IMR-90 (cell line): ENCODE measurements at regions not wholly inside any gene's neighbourhood (a gene's known extent, or its start where the extent isn't known, plus 50 kb on each side); places are given as distances from the start of the nearest gene placed in this dataset.

Experiments used
- ATAC-seq: fragments of 200-7000 bp; cut with Tn5 transposase; 2 replicates; pipeline ENCODE4 v1.9.1; 2020; ENCODE audit warnings: low read depth, mild to moderate bottlenecking, moderate library complexity
- BruUV-seq: library from RNA; stranded (reverse); fragments of 400-500 nt; replicated peaks from 2 replicates; lab custom pipeline; 2021; lab: Mats Ljungman, UMichigan
- CTCF ChIA-PET: fragments of 300-600 bp; formaldehyde crosslinking; extraction: SDS; loops from one replicate; lab custom pipeline; 2021; ENCODE audit warnings: antibody characterized with exemption; lab: Yijun Ruan, JAX
- POLR2A ChIA-PET: fragments of 300-600 bp; sonication (Branson Sonifier 250); formaldehyde crosslinking; loops from one replicate; lab custom pipeline; 2022; ENCODE audit warnings: antibody characterized with exemption; ENCODE audit not compliant: unreplicated experiment; lab: Charles Lee
- DNase-seq: peaks from one replicate; pipeline ENCODE4 v3.0.0; 2013
- H2AFZ ChIP-seq: replicated peaks from 2 replicates; pipeline ENCODE3; 2013; ENCODE audit warnings: low read length, mild to moderate bottlenecking; ENCODE audit not compliant: poor library complexity
- H2AK5ac ChIP-seq: 2 replicates; pipeline ENCODE4 v1.6.1; 2013; ENCODE audit warnings: low read depth, low read length, inconsistent platforms
- H2AK9ac ChIP-seq: replicated peaks from 2 replicates; pipeline ENCODE3; 2013; ENCODE audit warnings: mild to moderate bottlenecking, low read depth, low read length, moderate library complexity; ENCODE audit not compliant: poor library complexity
- H2BK120ac ChIP-seq: 2 replicates; pipeline ENCODE4 v1.6.1; 2013; ENCODE audit warnings: low read depth, low read length, inconsistent platforms
- H2BK15ac ChIP-seq: 3 replicates; pipeline ENCODE4 v1.6.1; 2013; ENCODE audit warnings: low read depth, low read length, inconsistent platforms
- H2BK20ac ChIP-seq: 2 replicates; pipeline ENCODE4 v1.6.1; 2013; ENCODE audit warnings: low read depth, mild to moderate bottlenecking, inconsistent platforms, low read length, moderate library complexity
- H2BK5ac ChIP-seq: 2 replicates; pipeline ENCODE4 v1.6.1; 2013; ENCODE audit warnings: mild to moderate bottlenecking, low read depth, low read length, inconsistent platforms; ENCODE audit not compliant: poor library complexity, severe bottlenecking
- H3K14ac ChIP-seq: replicated peaks from 2 replicates; pipeline ENCODE4 v1.6.1; 2013; ENCODE audit warnings: low read depth, low read length, inconsistent platforms
- H3K18ac ChIP-seq: 2 replicates; pipeline ENCODE4 v1.6.1; 2013; ENCODE audit warnings: low read depth, low read length, control low read depth
- H3K23ac ChIP-seq: 2 replicates; pipeline ENCODE4 v1.6.1; 2013; ENCODE audit warnings: low read depth, low read length, inconsistent platforms
- H3K27ac ChIP-seq: 2 replicates; pipeline ENCODE4 v1.5.1; 2013; ENCODE audit warnings: mild to moderate bottlenecking, control low read depth, low read length; ENCODE audit not compliant: insufficient read depth
- H3K27me3 ChIP-seq: 2 replicates; pipeline ENCODE4 v1.6.1; 2013; ENCODE audit warnings: low read length; ENCODE audit not compliant: control insufficient read depth, insufficient read depth
- H3K36me3 ChIP-seq: 2 replicates; pipeline ENCODE4 v1.6.1; 2013; ENCODE audit warnings: low read length, mixed read lengths; ENCODE audit not compliant: control insufficient read depth, insufficient read depth
- H3K4ac ChIP-seq: 2 replicates; pipeline ENCODE4 v1.6.1; 2013; ENCODE audit warnings: low read depth, low read length, inconsistent platforms
- H3K4me1 ChIP-seq: 2 replicates; pipeline ENCODE4 v1.6.1; 2013; ENCODE audit warnings: low read length, mixed read lengths; ENCODE audit not compliant: control insufficient read depth, insufficient read depth
- H3K4me2 ChIP-seq: 2 replicates; pipeline ENCODE4 v1.6.1; 2013; ENCODE audit warnings: low read depth, mild to moderate bottlenecking, control low read depth, low read length, moderate library complexity
- H3K4me3 ChIP-seq: 2 replicates; pipeline ENCODE4 v1.5.1; 2013; ENCODE audit warnings: low read depth, mild to moderate bottlenecking, control low read depth, low read length, moderate library complexity; ENCODE audit not compliant: insufficient read depth
- H3K56ac ChIP-seq: 2 replicates; pipeline ENCODE4 v1.6.1; 2013; ENCODE audit warnings: low read length, inconsistent platforms; ENCODE audit not compliant: insufficient read depth; ENCODE audit errors: extremely low read depth
- H3K79me1 ChIP-seq, 2 experiments: 2 replicates each; pipeline ENCODE4 v1.6.1; 2013; ENCODE audit warnings: low read length in 2 of 2, inconsistent platforms in 1 of 2, low read depth in 1 of 2
- H3K9ac ChIP-seq: 2 replicates; pipeline ENCODE4 v1.6.1; 2013; ENCODE audit warnings: low read depth, low read length, control low read depth
- H3K9me1 ChIP-seq: 2 replicates; pipeline ENCODE4 v1.6.1; 2013; ENCODE audit warnings: low read length, inconsistent platforms; ENCODE audit not compliant: insufficient read depth
- H3K9me3 ChIP-seq: 2 replicates; pipeline ENCODE4 v1.6.1; 2013; ENCODE audit warnings: low read length; ENCODE audit not compliant: control insufficient read depth, insufficient read depth
- H4K20me1 ChIP-seq: 2 replicates; pipeline ENCODE4 v1.6.1; 2013; ENCODE audit warnings: low read length, inconsistent platforms; ENCODE audit not compliant: insufficient read depth
- H4K5ac ChIP-seq: 2 replicates; pipeline ENCODE4 v1.6.1; 2013; ENCODE audit warnings: mild to moderate bottlenecking, low read depth, low read length, control low read depth
- H4K8ac ChIP-seq, 2 experiments: 2 replicates each; pipeline ENCODE4 v1.6.1; 2013; ENCODE audit warnings: low read depth in 2 of 2, low read length in 2 of 2, control low read depth in 1 of 2, inconsistent platforms in 1 of 2
- H4K91ac ChIP-seq: 2 replicates; pipeline ENCODE4 v1.6.1; 2013; ENCODE audit warnings: low read depth, low read length, inconsistent platforms; ENCODE audit not compliant: insufficient read depth
- SMC3 ChIP-seq: fragments of 150-350 bp; IDR thresholded peaks from 2 replicates; pipeline ENCODE4 v1.6.1; 2016; ENCODE audit warnings: low read depth, mild to moderate bottlenecking, antibody characterized with exemption, low read length, moderate library complexity
- WGBS, 2 experiments: methylation state at CpG; one replicate each; pipeline versions ENCODE4 v1.1.5 to v1.1.7; 2013; ENCODE audit warnings: missing lambda C conversion rate in 2 of 2; ENCODE audit not compliant: insufficient read length in 1 of 2; ENCODE audit errors: extremely low coverage in 2 of 2; 5-methylcytosine and 5-hydroxymethylcytosine counted together
- dilution Hi-C: fragments of 300-500 bp; cut with HindIII; formaldehyde crosslinking; loops from one replicate; pipeline ENCODE4 v1.14.3; 2018; ENCODE audit warnings: low sequenced_read_pairs; ENCODE audit not compliant: unreplicated experiment
- in situ Hi-C: fragments of 300-500 bp; cut with MboI; formaldehyde crosslinking; loops from 3 replicates; pipeline ENCODE4 v1.14.3; 2019; ENCODE audit warnings: low sequenced_read_pairs, inconsistent platforms, mixed read lengths
- intact Hi-C: fragments of 100-400 bp; cut with micrococcal nuclease; formaldehyde crosslinking; loops from 2 replicates; pipeline ENCODE4 v1.10.0; 2022
- TF ChIP-seq, protein P1 (sequence below): conservative IDR thresholded peaks from 2 replicates; pipeline ENCODE4 v1.5.1; 2012; ENCODE audit warnings: mild to moderate bottlenecking, low read depth, low read length, improper control_type of control experiment

- Histone ChIP-seq H4K8ac (no peak overlapping the region), H3K18ac (no peak overlapping the region), H3K9me3 (peaks cover 19% of the 10 kb centered on the region), H3K79me1 (no peaks in the 10 kb centered on the region), H4K5ac (no peak overlapping the region), H3K4ac (no peak overlapping the region), H3K23ac (no peak overlapping the region), H2BK120ac (no peak overlapping the region), H3K56ac (no peak overlapping the region), H3K27me3 (no peaks in the 10 kb centered on the region), H4K20me1 (no peaks in the 10 kb centered on the region), H3K4me1 (no peaks in the 10 kb centered on the region), H3K4me2 (no peak overlapping the region), H2AK9ac (no peak overlapping the region), H2BK5ac (no peak overlapping the region), H4K91ac (no peak overlapping the region), H3K4me3 (no peak overlapping the region), H3K14ac (no peak overlapping the region), H2AFZ (no peak overlapping the region), H2AK5ac (no peak overlapping the region), H3K36me3 (no peaks in the 10 kb centered on the region), H2BK15ac (no peak overlapping the region), H3K27ac (no peak overlapping the region), H3K9me1 (no peaks in the 10 kb centered on the region), H3K9ac (no peak overlapping the region), H2BK20ac (no peak overlapping the region)
- in situ Hi-C loops (no loop called here), dilution Hi-C loops (no loop called here), intact Hi-C loops (no loop called here)
- POLR2A ChIA-PET, result no interaction called here
- BruUV-seq, result no TSS peak
- no CpG with 5 or more reads among the region's 4 CpGs for WGBS, 2 experiments
- no peak for ATAC-seq
- CTCF ChIA-PET, result no interaction called here
- DNase-seq, result no peak
- TF ChIP-seq, protein P1, sequence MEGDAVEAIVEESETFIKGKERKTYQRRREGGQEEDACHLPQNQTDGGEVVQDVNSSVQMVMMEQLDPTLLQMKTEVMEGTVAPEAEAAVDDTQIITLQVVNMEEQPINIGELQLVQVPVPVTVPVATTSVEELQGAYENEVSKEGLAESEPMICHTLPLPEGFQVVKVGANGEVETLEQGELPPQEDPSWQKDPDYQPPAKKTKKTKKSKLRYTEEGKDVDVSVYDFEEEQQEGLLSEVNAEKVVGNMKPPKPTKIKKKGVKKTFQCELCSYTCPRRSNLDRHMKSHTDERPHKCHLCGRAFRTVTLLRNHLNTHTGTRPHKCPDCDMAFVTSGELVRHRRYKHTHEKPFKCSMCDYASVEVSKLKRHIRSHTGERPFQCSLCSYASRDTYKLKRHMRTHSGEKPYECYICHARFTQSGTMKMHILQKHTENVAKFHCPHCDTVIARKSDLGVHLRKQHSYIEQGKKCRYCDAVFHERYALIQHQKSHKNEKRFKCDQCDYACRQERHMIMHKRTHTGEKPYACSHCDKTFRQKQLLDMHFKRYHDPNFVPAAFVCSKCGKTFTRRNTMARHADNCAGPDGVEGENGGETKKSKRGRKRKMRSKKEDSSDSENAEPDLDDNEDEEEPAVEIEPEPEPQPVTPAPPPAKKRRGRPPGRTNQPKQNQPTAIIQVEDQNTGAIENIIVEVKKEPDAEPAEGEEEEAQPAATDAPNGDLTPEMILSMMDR, result no peak
- TF ChIP-seq SMC3, result no peak
Measured at GRCh38 chr3:3303636-3304035, 124.1 kb upstream of the CRBN start.
